CD8-positive, alpha-beta memory T cell (primary cell): ENCODE measurements at regions not wholly inside any gene's neighbourhood (a gene's known extent, or its start where the extent isn't known, plus 50 kb on each side); places are given as distances from the start of the nearest gene placed in this dataset.

Experiments
- CTCF ChIA-PET: fragments of 350-600 bp; sonication (Branson Sonifier 250); formaldehyde crosslinking; loops from one replicate; lab custom pipeline; 2021; ENCODE audit warnings: antibody characterized with exemption; lab: Charles Lee
- POLR2A ChIA-PET: fragments of 350-600 bp; sonication (Branson Sonifier 250); formaldehyde crosslinking; loops from one replicate; lab custom pipeline; 2021; ENCODE audit warnings: antibody characterized with exemption; lab: Charles Lee
- DNase-seq, 5 donors: peaks; one replicate each; pipeline versions ENCODE4 v3.0.0 to v3.0.0-alpha.2; 2020 to 2022; ENCODE audit warnings: mixed read lengths in 1 of 5
- H3K27ac ChIP-seq: one replicate; pipeline ENCODE4 v1.7.0; 2013; ENCODE audit warnings: low read depth, mild to moderate bottlenecking, low read length, moderate library complexity
- H3K27me3 ChIP-seq: 2 replicates; pipeline ENCODE4 v1.7.0; 2013; ENCODE audit warnings: low read length, mild to moderate bottlenecking; ENCODE audit not compliant: insufficient read depth, poor library complexity, severe bottlenecking
- H3K36me3 ChIP-seq: 2 replicates; pipeline ENCODE4 v1.7.0; 2013; ENCODE audit warnings: mild to moderate bottlenecking, low read length, moderate library complexity; ENCODE audit not compliant: insufficient read depth
- H3K4me1 ChIP-seq: 2 replicates; pipeline ENCODE4 v1.7.0; 2013; ENCODE audit warnings: mild to moderate bottlenecking, low read length, moderate library complexity; ENCODE audit not compliant: insufficient read depth
- H3K4me3 ChIP-seq: 2 replicates; pipeline ENCODE4 v1.7.0; 2013; ENCODE audit warnings: mild to moderate bottlenecking, low read length
- H3K9me3 ChIP-seq: 2 replicates; pipeline ENCODE4 v1.7.0; 2013; ENCODE audit warnings: mild to moderate bottlenecking, low read length
- H3K27ac Mint-ChIP-seq, 8 donors: one replicate each; pipeline ENCODE4 v1.8.0; 2020 to 2021; ENCODE audit warnings: mixed read lengths in 8 of 8, mild to moderate bottlenecking in 6 of 8, inconsistent platforms in 3 of 8, moderate library complexity in 3 of 8
- H3K27me3 Mint-ChIP-seq, 2 donors: one replicate each; pipeline ENCODE4 v1.8.0; 2020 to 2021; ENCODE audit warnings: mixed read lengths in 2 of 2, mild to moderate bottlenecking in 1 of 2, moderate library complexity in 1 of 2
- H3K36me3 Mint-ChIP-seq, 3 donors: one replicate each; pipeline ENCODE4 v1.8.0; 2020 to 2021; ENCODE audit warnings: mixed read lengths in 3 of 3, inconsistent platforms in 1 of 3, mild to moderate bottlenecking in 1 of 3
- H3K4me1 Mint-ChIP-seq, 3 donors: one replicate each; pipeline ENCODE4 v1.8.0; 2020 to 2021; ENCODE audit warnings: mixed read lengths in 3 of 3, inconsistent platforms in 1 of 3, mild to moderate bottlenecking in 1 of 3
- H3K4me3 Mint-ChIP-seq, 7 donors: one replicate each; pipeline ENCODE4 v1.8.0; 2020 to 2021; ENCODE audit warnings: mixed read lengths in 7 of 7, mild to moderate bottlenecking in 6 of 7, moderate library complexity in 4 of 7, inconsistent platforms in 2 of 7
- H3K9me3 Mint-ChIP-seq, 5 donors: one replicate each; pipeline ENCODE4 v1.8.0; 2020 to 2022; ENCODE audit warnings: mixed read lengths in 5 of 5, mild to moderate bottlenecking in 3 of 5, moderate library complexity in 2 of 5, inconsistent platforms in 1 of 5

- Mint-ChIP-seq H3K27me3 (peaks cover 0 to 3% of the 10 kb centered on the region in 2 donors), H3K36me3 (no peaks in the 10 kb centered on the region)
These were observed 92.1 kb upstream of the FXR1 start for GRCh38 chr3:180820400-180820799.

GRCh38 chr3:180825964-180826363 lies 86.5 kb upstream of the FXR1 start:
- no peaks in the 10 kb centered on the region for H3K36me3 Mint-ChIP-seq
- DNase-seq: no peak
- ChIA-PET CTCF (no interaction called here), POLR2A (no interaction called here)
- no peak overlapping the region for H3K4me3 Mint-ChIP-seq
- no peaks in the 10 kb centered on the region for H3K9me3 ChIP-seq
- peaks cover 0 to 2% (median 0%) of the 10 kb centered on the region in 5 donors for H3K9me3 Mint-ChIP-seq
- H3K27ac Mint-ChIP-seq: no peak overlapping the region
- no peak overlapping the region for H3K27ac ChIP-seq
- H3K27me3 ChIP-seq: no peaks in the 10 kb centered on the region
- H3K36me3 ChIP-seq: no peaks in the 10 kb centered on the region
- H3K27me3 Mint-ChIP-seq: no peaks in the 10 kb centered on the region
- no peaks in the 10 kb centered on the region for H3K4me1 Mint-ChIP-seq
- no peaks in the 10 kb centered on the region for H3K4me1 ChIP-seq
- H3K4me3 ChIP-seq: no peak overlapping the region

More at GRCh38 chr3:180820400-180820799, 92.1 kb upstream of the FXR1 start:
- Mint-ChIP-seq H3K4me1 (no peaks in the 10 kb centered on the region), H3K27ac (no peak overlapping the region), H3K4me3 (no peak overlapping the region), H3K9me3 (no peaks in the 10 kb centered on the region)
- ChIA-PET CTCF (no interaction called here), POLR2A (no interaction called here)
- Histone ChIP-seq H3K4me1 (no peaks in the 10 kb centered on the region), H3K27me3 (no peaks in the 10 kb centered on the region), H3K27ac (no peak overlapping the region), H3K9me3 (no peaks in the 10 kb centered on the region), H3K36me3 (no peaks in the 10 kb centered on the region), H3K4me3 (no peak overlapping the region)
- DNase-seq: no peak

DNA sequence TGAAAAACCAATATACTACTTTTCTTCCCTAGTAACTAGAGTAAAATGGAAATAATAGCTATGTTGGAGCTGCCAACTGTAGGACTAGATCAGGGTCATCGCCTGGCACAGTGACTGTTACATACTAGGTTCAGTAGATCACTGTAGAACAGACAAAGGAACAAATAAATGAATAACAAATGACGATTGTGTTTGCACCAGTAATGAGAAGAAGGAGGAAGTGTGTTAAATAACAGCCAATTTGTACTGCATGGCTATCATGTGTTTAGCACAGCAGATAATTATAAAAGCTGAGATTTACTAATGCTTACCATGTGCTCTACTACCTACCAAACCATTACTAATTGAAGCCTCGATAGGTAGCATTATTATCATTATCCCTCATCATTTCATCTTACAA lies 85.3 kb upstream of the FXR1 start:
- ChIA-PET CTCF (no interaction called here), POLR2A (no interaction called here)
- DNase-seq: no peak
- H3K27ac ChIP-seq: no peak overlapping the region
- H3K36me3 ChIP-seq: no peaks in the 10 kb centered on the region
- peaks cover 4% of the 10 kb centered on the region in 2 donors for H3K27me3 Mint-ChIP-seq
- H3K4me3 ChIP-seq: no peak overlapping the region
- no peaks in the 10 kb centered on the region for H3K4me1 Mint-ChIP-seq
- H3K4me1 ChIP-seq: no peaks in the 10 kb centered on the region
- peaks cover 0 to 4% (median 0%) of the 10 kb centered on the region in 5 donors for H3K9me3 Mint-ChIP-seq
- H3K27ac Mint-ChIP-seq: no peak overlapping the region
- H3K9me3 ChIP-seq: no peaks in the 10 kb centered on the region
- H3K27me3 ChIP-seq: no peaks in the 10 kb centered on the region
- H3K4me3 Mint-ChIP-seq: no peak overlapping the region
- no peaks in the 10 kb centered on the region for H3K36me3 Mint-ChIP-seq

- CTCF ChIA-PET: no interaction called here
- no peak overlapping the region for H3K27ac Mint-ChIP-seq
These were observed 84.3 kb upstream of the FXR1 start for GRCh38 chr3:180828001-180828720.

DNA sequence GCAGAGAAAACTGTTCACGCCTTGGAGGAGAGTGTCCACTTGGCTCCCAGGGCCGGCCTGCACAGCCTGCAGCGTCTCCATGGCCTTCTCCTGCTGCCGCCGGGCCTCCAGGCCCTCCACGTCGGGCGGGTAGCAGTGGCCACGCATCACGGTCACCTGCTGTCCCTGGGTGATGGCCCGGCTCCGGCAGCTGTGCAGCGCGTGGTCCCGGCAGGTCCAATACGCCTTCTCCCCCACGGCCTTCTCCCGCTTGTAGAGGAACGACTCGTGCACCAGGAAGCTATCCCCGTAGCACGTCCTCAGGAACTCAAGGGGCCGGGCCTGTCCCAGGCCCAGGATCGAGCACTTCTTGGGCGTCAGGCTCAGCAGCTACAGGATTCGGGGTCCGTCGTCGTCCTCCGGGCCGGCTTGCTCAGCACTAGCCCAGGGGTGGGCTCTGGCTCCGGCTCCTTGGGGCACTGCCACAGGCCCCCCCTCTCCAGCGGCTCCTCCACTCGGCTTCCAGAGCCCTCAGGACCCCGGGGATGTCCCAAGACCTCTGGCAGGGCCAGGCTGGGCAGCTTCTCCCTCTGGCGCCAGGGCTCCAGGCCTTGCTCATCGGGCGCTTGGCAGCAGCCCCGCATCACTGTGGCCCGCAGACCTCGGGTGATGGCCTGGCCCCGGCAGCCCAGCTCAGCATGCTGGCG lies 83.6 kb upstream of the FXR1 start:
- Mint-ChIP-seq H3K4me1 (no peaks in the 10 kb centered on the region), H3K27me3 (peaks cover 4 to 9% of the 10 kb centered on the region in 2 donors), H3K4me3 (no peak overlapping the region), H3K27ac (no peak overlapping the region), H3K36me3 (no peaks in the 10 kb centered on the region), H3K9me3 (peaks cover 0 to 4% (median 0%) of the 10 kb centered on the region in 5 donors)
- Histone ChIP-seq H3K9me3 (no peaks in the 10 kb centered on the region), H3K4me3 (no peak overlapping the region), H3K4me1 (no peaks in the 10 kb centered on the region), H3K36me3 (no peaks in the 10 kb centered on the region), H3K27ac (no peak overlapping the region), H3K27me3 (no peaks in the 10 kb centered on the region)
- ChIA-PET POLR2A (no interaction called here), CTCF (no interaction called here)
- DNase-seq: peak in 1 of 5 donors; percentile 42

More at GRCh38 chr3:180828001-180828720, 84.3 kb upstream of the FXR1 start:
- no peak for DNase-seq
- Mint-ChIP-seq H3K4me1 (no peaks in the 10 kb centered on the region), H3K27me3 (peaks cover 4 to 5% of the 10 kb centered on the region in 2 donors), H3K36me3 (no peaks in the 10 kb centered on the region), H3K9me3 (peaks cover 0 to 4% (median 0%) of the 10 kb centered on the region in 5 donors), H3K4me3 (no peak overlapping the region)
- Histone ChIP-seq H3K4me3 (no peak overlapping the region), H3K4me1 (no peaks in the 10 kb centered on the region), H3K9me3 (no peaks in the 10 kb centered on the region), H3K27ac (no peak overlapping the region), H3K27me3 (no peaks in the 10 kb centered on the region), H3K36me3 (no peaks in the 10 kb centered on the region)
- POLR2A ChIA-PET: no interaction called here

- Mint-ChIP-seq H3K27me3 (peaks cover 5 to 9% of the 10 kb centered on the region in 2 donors), H3K4me3 (no peak overlapping the region), H3K27ac (no peak overlapping the region), H3K9me3 (peaks cover 0 to 4% (median 0%) of the 10 kb centered on the region in 5 donors), H3K36me3 (no peaks in the 10 kb centered on the region), H3K4me1 (no peaks in the 10 kb centered on the region)
- POLR2A ChIA-PET: no interaction called here
- CTCF ChIA-PET: no interaction called here
- Histone ChIP-seq H3K9me3 (no peaks in the 10 kb centered on the region), H3K4me3 (no peak overlapping the region), H3K4me1 (no peaks in the 10 kb centered on the region), H3K36me3 (no peaks in the 10 kb centered on the region), H3K27ac (no peak overlapping the region), H3K27me3 (no peaks in the 10 kb centered on the region)
- no peak for DNase-seq
These were observed 82.8 kb upstream of the FXR1 start for GRCh38 chr3:180829409-180830405.

- Histone ChIP-seq H3K27me3 (no peaks in the 10 kb centered on the region), H3K36me3 (no peaks in the 10 kb centered on the region), H3K9me3 (no peaks in the 10 kb centered on the region), H3K4me1 (no peaks in the 10 kb centered on the region), H3K4me3 (no peak overlapping the region), H3K27ac (no peak overlapping the region)
- POLR2A ChIA-PET: no interaction called here
- Mint-ChIP-seq H3K27ac (no peak overlapping the region), H3K27me3 (peaks cover 8 to 15% of the 10 kb centered on the region in 2 donors), H3K4me3 (no peak overlapping the region), H3K9me3 (peaks cover 2 to 6% (median 2%) of the 10 kb centered on the region in 5 donors), H3K4me1 (no peaks in the 10 kb centered on the region), H3K36me3 (no peaks in the 10 kb centered on the region)
- DNase-seq: no peak
- CTCF ChIA-PET: no interaction called here
These were observed 77.0 kb upstream of the FXR1 start for GRCh38 chr3:180835501-180835900.
